ENCODE measurements at regions not wholly inside any gene's neighbourhood (a gene's known extent, or its start where the extent isn't known, plus 50 kb on each side); places are given as distances from the start of the nearest gene placed in this dataset.

GRCh38 chr1:230498704-230499103 lies 72.6 kb upstream of the PGBD5 start:
- Histone ChIP-seq H2AFZ (ENCODE audit: insufficient read depth, low read depth, low read length, poor library complexity, severe bottlenecking) (no peak overlapping the region), H3K79me2 (ENCODE audit: insufficient read depth, low read length) (no peaks in the 10 kb centered on the region), H3K9me3 (replicated peaks in 1 of 2; ENCODE audit: control insufficient read depth in 1 of 2, insufficient read depth in 1 of 2, low read length in 2 of 2) (peaks cover 0 to 4% of the 10 kb centered on the region in 2 donors), H4K20me1 (ENCODE audit: insufficient read depth, low read length) (no peaks in the 10 kb centered on the region), H3K9ac (ENCODE audit: insufficient read depth, low read length, poor library complexity, severe bottlenecking) (no peak overlapping the region), H3K4me1 (ENCODE audit: control insufficient read depth in 1 of 2, insufficient read depth in 2 of 2, low read length in 2 of 2) (no peaks in the 10 kb centered on the region), H3K27ac (ENCODE audit: low read depth in 1 of 2, low read length in 2 of 2) (no peak overlapping the region), H3K36me3 (replicated peaks in 1 of 2; ENCODE audit: control insufficient read depth in 1 of 2, insufficient read depth in 2 of 2, low read length in 2 of 2) (no peaks in the 10 kb centered on the region), H3K4me2 (replicated peaks; ENCODE audit: extremely low read depth, low read length, poor library complexity, severe bottlenecking) (no peak overlapping the region), H3K4me3 (replicated peaks in 1 of 3; ENCODE audit: low read depth in 2 of 3, low read length in 3 of 3) (no peak overlapping the region), H3K27me3 (ENCODE audit: control insufficient read depth in 2 of 2, insufficient read depth in 2 of 2, low read length in 2 of 2) (peaks cover 0 to 6% of the 10 kb centered on the region in 2 donors)
- Mint-ChIP-seq H3K36me3 (no peaks in the 10 kb centered on the region), H3K9me3 (peaks cover 4 to 15% (median 11%) of the 10 kb centered on the region in 7 donors), H3K4me3 (no peak overlapping the region), H3K27me3 (ENCODE audit: low read depth in 3 of 3) (peaks cover 3 to 11% (median 5%) of the 10 kb centered on the region in 3 donors), H3K27ac (no peak overlapping the region), H3K4me1 (no peaks in the 10 kb centered on the region)
- WGBS (ENCODE audit: insufficient coverage) = 80% methylated on average over 2 of the region's 6 CpGs
- TF ChIP-seq, protein P1, sequence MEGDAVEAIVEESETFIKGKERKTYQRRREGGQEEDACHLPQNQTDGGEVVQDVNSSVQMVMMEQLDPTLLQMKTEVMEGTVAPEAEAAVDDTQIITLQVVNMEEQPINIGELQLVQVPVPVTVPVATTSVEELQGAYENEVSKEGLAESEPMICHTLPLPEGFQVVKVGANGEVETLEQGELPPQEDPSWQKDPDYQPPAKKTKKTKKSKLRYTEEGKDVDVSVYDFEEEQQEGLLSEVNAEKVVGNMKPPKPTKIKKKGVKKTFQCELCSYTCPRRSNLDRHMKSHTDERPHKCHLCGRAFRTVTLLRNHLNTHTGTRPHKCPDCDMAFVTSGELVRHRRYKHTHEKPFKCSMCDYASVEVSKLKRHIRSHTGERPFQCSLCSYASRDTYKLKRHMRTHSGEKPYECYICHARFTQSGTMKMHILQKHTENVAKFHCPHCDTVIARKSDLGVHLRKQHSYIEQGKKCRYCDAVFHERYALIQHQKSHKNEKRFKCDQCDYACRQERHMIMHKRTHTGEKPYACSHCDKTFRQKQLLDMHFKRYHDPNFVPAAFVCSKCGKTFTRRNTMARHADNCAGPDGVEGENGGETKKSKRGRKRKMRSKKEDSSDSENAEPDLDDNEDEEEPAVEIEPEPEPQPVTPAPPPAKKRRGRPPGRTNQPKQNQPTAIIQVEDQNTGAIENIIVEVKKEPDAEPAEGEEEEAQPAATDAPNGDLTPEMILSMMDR (IDR thresholded peaks at IDR 0.05) = no peak
- intact Hi-C loops (cut with micrococcal nuclease) = no loop called here
- DNase-seq = no peak

- no peaks in the 10 kb centered on the region for H3K36me3 Mint-ChIP-seq
- H3K27me3 Mint-ChIP-seq (ENCODE audit: low read depth in 3 of 3) = peaks cover 6 to 13% (median 7%) of the 10 kb centered on the region in 3 donors
- no peaks in the 10 kb centered on the region for H3K36me3 ChIP-seq (replicated peaks in 1 of 2; ENCODE audit: control insufficient read depth in 1 of 2, insufficient read depth in 2 of 2, low read length in 2 of 2)
- no peak overlapping the region for H3K27ac ChIP-seq (ENCODE audit: low read depth in 1 of 2, low read length in 2 of 2)
- H4K20me1 ChIP-seq (ENCODE audit: insufficient read depth, low read length) = no peaks in the 10 kb centered on the region
- no peak overlapping the region for H3K9ac ChIP-seq (ENCODE audit: insufficient read depth, low read length, poor library complexity, severe bottlenecking)
- no peak overlapping the region for H3K27ac Mint-ChIP-seq
- no CpG with 5 or more reads among the region's 3 CpGs for WGBS (ENCODE audit: insufficient coverage)
- H3K79me2 ChIP-seq (ENCODE audit: insufficient read depth, low read length) = no peaks in the 10 kb centered on the region
- no peaks in the 10 kb centered on the region for H3K4me1 Mint-ChIP-seq
- no peak for DNase-seq
- no peaks in the 10 kb centered on the region for H3K4me1 ChIP-seq (ENCODE audit: control insufficient read depth in 1 of 2, insufficient read depth in 2 of 2, low read length in 2 of 2)
- intact Hi-C loops (cut with micrococcal nuclease) = no loop called here
- H3K4me3 Mint-ChIP-seq = no peak overlapping the region
- H3K4me3 ChIP-seq (replicated peaks in 1 of 3; ENCODE audit: low read depth in 2 of 3, low read length in 3 of 3) = no peak overlapping the region
- H3K9me3 ChIP-seq (replicated peaks in 1 of 2; ENCODE audit: control insufficient read depth in 1 of 2, insufficient read depth in 1 of 2, low read length in 2 of 2) = peaks cover 0 to 4% of the 10 kb centered on the region in 2 donors
- TF ChIP-seq, protein P1 (IDR thresholded peaks at IDR 0.05) = no peak
- H2AFZ ChIP-seq (ENCODE audit: insufficient read depth, low read depth, low read length, poor library complexity, severe bottlenecking) = no peak overlapping the region
- H3K27me3 ChIP-seq (ENCODE audit: control insufficient read depth in 2 of 2, insufficient read depth in 2 of 2, low read length in 2 of 2) = peaks cover 0 to 6% of the 10 kb centered on the region in 2 donors
- no peak overlapping the region for H3K4me2 ChIP-seq (replicated peaks; ENCODE audit: extremely low read depth, low read length, poor library complexity, severe bottlenecking)
- peaks cover 4 to 17% (median 11%) of the 10 kb centered on the region in 7 donors for H3K9me3 Mint-ChIP-seq
Observed at GRCh38 chr1:230496451-230496850, 70.3 kb upstream of the PGBD5 start.
